ENCODE measurements at regions not wholly inside any gene's neighbourhood (a gene's known extent, or its start where the extent isn't known, plus 50 kb on each side); places are given as distances from the start of the nearest gene placed in this dataset.

DNA sequence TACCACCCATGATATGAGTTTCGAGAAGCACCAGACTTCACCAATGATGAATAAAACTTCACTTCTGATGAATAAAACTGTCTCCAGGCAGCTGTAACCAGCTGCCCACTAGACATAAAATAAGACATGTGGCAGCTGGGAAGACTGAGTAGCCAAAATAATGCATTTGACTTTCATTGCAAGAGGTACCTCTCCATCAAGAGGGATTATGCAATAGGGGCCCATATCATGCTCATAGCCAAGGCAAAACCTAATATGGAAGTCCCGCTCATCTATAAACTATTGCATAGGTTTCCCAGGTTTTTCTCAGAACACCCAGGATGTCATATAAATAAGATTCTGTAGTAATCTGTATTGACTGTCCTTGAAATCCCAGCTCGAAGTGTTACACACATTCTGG is 155.5 kb downstream of the SIM1 start:
- Histone ChIP-seq H3K4me3 (no peak overlapping the region), H3K27ac (ENCODE audit: control insufficient read depth, insufficient read depth) (no peak overlapping the region), H3K79me2 (ENCODE audit: control insufficient read depth, insufficient read depth, low read length) (no peaks in the 10 kb centered on the region), H4K20me1 (ENCODE audit: control insufficient read depth, insufficient read depth) (no peaks in the 10 kb centered on the region), H3K9me3 (replicated peaks; ENCODE audit: control insufficient read depth, insufficient read depth, low read length) (no peaks in the 10 kb centered on the region), H3K36me3 (ENCODE audit: control insufficient read depth in 2 of 2, insufficient read depth in 2 of 2, low read length in 1 of 2) (no peaks in the 10 kb centered on the region), H3K9ac (ENCODE audit: control insufficient read depth, insufficient read depth, low read length) (no peak overlapping the region), H2AFZ (ENCODE audit: control insufficient read depth, low read depth, low read length) (no peak overlapping the region), H3K27me3 (replicated peaks in 1 of 2; ENCODE audit: control insufficient read depth in 2 of 2, insufficient read depth in 2 of 2, low read length in 1 of 2) (peaks cover 0 to 1% of the 10 kb centered on the region in 2 experiments; a peak in 2 of 4 replicates), H3K4me2 (ENCODE audit: control insufficient read depth, insufficient read depth) (no peak overlapping the region), H3K4me1 (ENCODE audit: control insufficient read depth, insufficient read depth, low read length) (no peaks in the 10 kb centered on the region)
- WGBS (ENCODE audit: insufficient coverage, insufficient replicate concordance, low lambda C conversion rate, missing lambda C conversion rate), result 7% methylated on average over 3 of the region's 3 CpGs
- DNase-seq (ENCODE audit: low read depth, low spot score) (no peak), FAIRE-seq (no peak), ATAC-seq (no peak)
- ChIA-PET SMC1A (ENCODE audit: uncharacterized antibody, unreplicated experiment) (no interaction called here), CTCF (no interaction called here), RAD21 (ENCODE audit: unreplicated experiment) (no interaction called here), POLR2A (no interaction called here)
- in situ Hi-C loops (cut with MboI), result no loop called here
- BruUV-seq (replicated peaks), result no TSS peak
- intact Hi-C loops (cut with micrococcal nuclease; ENCODE audit: unreplicated experiment), result no loop called here
- no peak for TF ChIP-seq ZNF24 (IDR thresholded peaks at IDR 0.05)
- TF ChIP-seq TBL1XR1 (IDR thresholded peaks at IDR 0.05; ENCODE audit: low read depth, low read length), result no peak
- TF ChIP-seq ESRRA (IDR thresholded peaks at IDR 0.05; ENCODE audit: low read length), result no peak
- no peak for TF ChIP-seq SUPT20H (IDR thresholded peaks at IDR 0.05; ENCODE audit: borderline replicate concordance, control insufficient read depth, low read depth, low read length)
- no peak for TF ChIP-seq CHD1 (IDR thresholded peaks at IDR 0.05; ENCODE audit: low read depth, low read length)
- no peak for TF ChIP-seq SMAD5 (IDR thresholded peaks at IDR 0.05; ENCODE audit: low read depth)
- no peak for TF ChIP-seq YBX1 (IDR thresholded peaks at IDR 0.05)
- TF ChIP-seq CHD2 (IDR thresholded peaks at IDR 0.05; ENCODE audit: borderline replicate concordance, low read depth, low read length), result no peak
- no peak for TF ChIP-seq CBX5 (IDR thresholded peaks at IDR 0.05; ENCODE audit: low read depth)
- TF ChIP-seq TARDBP (IDR thresholded peaks at IDR 0.05; ENCODE audit: borderline replicate concordance), result no peak
- no peak for TF ChIP-seq BCLAF1 (IDR thresholded peaks at IDR 0.05)
- no peak for TF ChIP-seq CBX3 (IDR thresholded peaks at IDR 0.05; ENCODE audit: borderline replicate concordance, low read depth)

Data from GM12878 (cell line).